HEK293 (cell line): ENCODE measurements at regions not wholly inside any gene's neighbourhood (a gene's known extent, or its start where the extent isn't known, plus 50 kb on each side); places are given as distances from the start of the nearest gene placed in this dataset.

Source experiments
- CTCF ChIA-PET: fragments of 350-600 bp; formaldehyde crosslinking; extraction: SDS; loops from one replicate; lab custom pipeline; 2021; ENCODE audit warnings: antibody characterized with exemption; lab: Yijun Ruan, JAX
- POLR2A ChIA-PET: fragments of 300-600 bp; formaldehyde crosslinking; extraction: SDS; loops from one replicate; lab custom pipeline; 2020; ENCODE audit warnings: antibody characterized with exemption, inconsistent platforms; lab: Yijun Ruan, JAX
- H3K27ac ChIP-seq: fragments of 200-500 bp; sonication (Bioruptor generic); 2 replicates; pipeline ENCODE4 v1.5.1; 2014; ENCODE audit warnings: low read depth, low read length, control low read depth, inconsistent platforms; ENCODE audit errors: extremely low read depth
- H3K36me3 ChIP-seq, 2 experiments: fragments of 200-500 bp in 1 of 2; sonication (Bioruptor generic) in 1 of 2; 1 replicate in 1 of 2; 2 replicates in 1 of 2; pipeline ENCODE4 v1.5.1; 2014 to 2017; ENCODE audit warnings: inconsistent platforms in 2 of 2, low read length in 2 of 2; ENCODE audit not compliant: control insufficient read depth in 2 of 2, insufficient read depth in 1 of 2
- H3K4me1 ChIP-seq: fragments of 200-500 bp; sonication (Bioruptor generic); 2 replicates; pipeline ENCODE4 v1.5.1; 2014; ENCODE audit warnings: mild to moderate bottlenecking, low read length, inconsistent platforms; ENCODE audit not compliant: control insufficient read depth, insufficient read depth
- H3K4me3 ChIP-seq: 2 replicates; pipeline ENCODE4 v1.5.1; 2011; ENCODE audit warnings: low read depth, mild to moderate bottlenecking, control low read depth, low read length, moderate library complexity
- H3K9me3 ChIP-seq: fragments of 200-500 bp; sonication (Bioruptor generic); 2 replicates; pipeline ENCODE4 v1.5.1; 2014; ENCODE audit warnings: low read depth, low read length, inconsistent platforms; ENCODE audit not compliant: control insufficient read depth, insufficient read depth
- BCL11B ChIP-seq: fragments of 450-650 bp; formaldehyde crosslinking; IDR thresholded peaks from 2 replicates; pipeline ENCODE4 v1.5.1; 2016; ENCODE audit warnings: low read depth, missing biosample characterization, missing genetic modification characterization
- ELK4 ChIP-seq: IDR thresholded peaks from 2 replicates; pipeline ENCODE4 v1.6.1; 2011; ENCODE audit warnings: mild to moderate bottlenecking, low read depth, low read length, borderline replicate concordance
- FEZF1 ChIP-seq: fragments of 450-650 bp; formaldehyde crosslinking; IDR thresholded peaks from 2 replicates; pipeline ENCODE4 v1.5.1; 2016; ENCODE audit warnings: missing biosample characterization, missing genetic modification characterization
- HOXA7 ChIP-seq: sonication (generic); formaldehyde crosslinking; IDR thresholded peaks from 2 replicates; pipeline ENCODE4 v1.8.1; 2022; ENCODE audit warnings: missing genetic modification reagents, borderline replicate concordance
- HOXC10 ChIP-seq: sonication (generic); formaldehyde crosslinking; IDR thresholded peaks from 2 replicates; pipeline ENCODE4 v1.8.1; 2023; ENCODE audit warnings: mild to moderate bottlenecking, missing genetic modification reagents
- KLF1 ChIP-seq: fragments of 450-650 bp; formaldehyde crosslinking; IDR thresholded peaks from 2 replicates; pipeline ENCODE4 v1.5.1; 2016; ENCODE audit warnings: missing biosample characterization, missing genetic modification characterization
- KLF10 ChIP-seq: fragments of 450-650 bp; IDR thresholded peaks from 2 replicates; pipeline ENCODE4 v1.5.1; 2018; ENCODE audit warnings: missing biosample characterization, mild to moderate bottlenecking, missing genetic modification characterization
- KLF17 ChIP-seq: fragments of 450-650 bp; formaldehyde crosslinking; IDR thresholded peaks from 2 replicates; pipeline ENCODE4 v1.5.1; 2016; ENCODE audit warnings: missing biosample characterization, missing genetic modification characterization
- KLF8 ChIP-seq: fragments of 450-650 bp; formaldehyde crosslinking; IDR thresholded peaks from 2 replicates; pipeline ENCODE4 v1.5.1; 2016; ENCODE audit warnings: missing biosample characterization, missing genetic modification characterization
- MEIS1 ChIP-seq: sonication (generic); formaldehyde crosslinking; IDR thresholded peaks from 2 replicates; pipeline ENCODE4 v1.8.1; 2022; ENCODE audit warnings: missing genetic modification reagents, mild to moderate bottlenecking, borderline replicate concordance
- OVOL3 ChIP-seq: fragments of 450-650 bp; formaldehyde crosslinking; IDR thresholded peaks from 2 replicates; pipeline ENCODE4 v1.5.1; 2016; ENCODE audit warnings: missing biosample characterization, missing genetic modification characterization
- WT1 ChIP-seq: fragments of 450-650 bp; formaldehyde crosslinking; IDR thresholded peaks from 2 replicates; pipeline ENCODE4 v1.5.1; 2016; ENCODE audit warnings: missing biosample characterization, missing genetic modification characterization
- ZBTB26 ChIP-seq: fragments of 450-650 bp; formaldehyde crosslinking; optimal IDR thresholded peaks from 2 replicates; pipeline ENCODE3; 2016; ENCODE audit warnings: missing biosample characterization, mild to moderate bottlenecking, missing genetic modification characterization
- ZNF121 ChIP-seq: fragments of 450-650 bp; formaldehyde crosslinking; IDR thresholded peaks from 2 replicates; pipeline ENCODE4 v1.5.1; 2016; ENCODE audit warnings: missing biosample characterization, missing genetic modification characterization
- ZNF138 ChIP-seq: fragments of 450-650 bp; formaldehyde crosslinking; IDR thresholded peaks from 2 replicates; pipeline ENCODE4 v1.5.1; 2016; ENCODE audit warnings: missing biosample characterization, missing genetic modification characterization, borderline replicate concordance
- ZNF16 ChIP-seq: fragments of 450-650 bp; formaldehyde crosslinking; IDR thresholded peaks from 2 replicates; pipeline ENCODE4 v1.5.1; 2016; ENCODE audit warnings: low read depth, missing biosample characterization, missing genetic modification characterization
- ZNF174 ChIP-seq: fragments of 450-650 bp; formaldehyde crosslinking; IDR thresholded peaks from 2 replicates; pipeline ENCODE4 v1.5.0; 2017; ENCODE audit warnings: missing biosample characterization, mild to moderate bottlenecking, missing genetic modification characterization
- ZNF2 ChIP-seq: fragments of 450-650 bp; formaldehyde crosslinking; IDR thresholded peaks from 2 replicates; pipeline ENCODE4 v1.5.1; 2016; ENCODE audit warnings: missing biosample characterization, missing genetic modification characterization
- ZNF24 ChIP-seq: fragments of 450-650 bp; formaldehyde crosslinking; IDR thresholded peaks from 2 replicates; pipeline ENCODE4 v1.5.1; 2016; ENCODE audit warnings: missing biosample characterization, missing genetic modification characterization
- ZNF280C ChIP-seq: fragments of 450-650 bp; formaldehyde crosslinking; IDR thresholded peaks from 2 replicates; pipeline ENCODE4 v1.5.1; 2016; ENCODE audit warnings: missing biosample characterization, missing genetic modification characterization
- ZNF292 ChIP-seq: fragments of 450-650 bp; formaldehyde crosslinking; IDR thresholded peaks from 2 replicates; pipeline ENCODE4 v1.5.1; 2016; ENCODE audit warnings: low read depth, missing biosample characterization, missing genetic modification characterization, borderline replicate concordance
- ZNF416 ChIP-seq: fragments of 450-650 bp; formaldehyde crosslinking; IDR thresholded peaks from 2 replicates; pipeline ENCODE4 v1.5.1; 2016; ENCODE audit warnings: missing biosample characterization, missing genetic modification characterization
- ZNF488 ChIP-seq: fragments of 450-650 bp; formaldehyde crosslinking; IDR thresholded peaks from 2 replicates; pipeline ENCODE4 v1.5.1; 2016; ENCODE audit warnings: missing biosample characterization, missing genetic modification characterization
- ZNF560 ChIP-seq: fragments of 450-650 bp; formaldehyde crosslinking; IDR thresholded peaks from 2 replicates; pipeline ENCODE4 v1.5.1; 2017; ENCODE audit warnings: missing biosample characterization, missing genetic modification characterization, borderline replicate concordance
- ZSCAN18 ChIP-seq: fragments of 450-650 bp; formaldehyde crosslinking; IDR thresholded peaks from 2 replicates; pipeline ENCODE4 v1.5.1; 2016; ENCODE audit warnings: missing biosample characterization, missing genetic modification characterization
- ZSCAN23 ChIP-seq: fragments of 450-650 bp; formaldehyde crosslinking; IDR thresholded peaks from 2 replicates; pipeline ENCODE4 v1.5.1; 2016; ENCODE audit warnings: missing biosample characterization, missing genetic modification characterization

GRCh38 chr14:30078811-30079402, 151.3 kb upstream of the PRKD1 start:
- H3K9me3 ChIP-seq, result no peaks in the 10 kb centered on the region

GRCh38 chr14:30082486-30082885, 154.8 kb upstream of the PRKD1 start:
- Histone ChIP-seq H3K4me3 (no peak overlapping the region), H3K27ac (no peak overlapping the region), H3K9me3 (no peaks in the 10 kb centered on the region), H3K36me3 (no peaks in the 10 kb centered on the region)
- TF ChIP-seq HOXC10 (CRISPR knock-in tag) (no peak), FEZF1 (tag by site-specific recombination) (no peak), HOXA7 (CRISPR knock-in tag) (no peak), ZBTB26 (no peak), MEIS1 (CRISPR knock-in tag) (no peak), ZNF174 (tag by site-specific recombination) (no peak), ZNF292 (tag by site-specific recombination) (no peak), ZSCAN18 (tag by site-specific recombination) (no peak), ELK4 (no peak)
- TF ChIP-seq, all 188 proteins: peak for 0
- ChIA-PET CTCF (no interaction called here), POLR2A (no interaction called here)
- H3K4me1 ChIP-seq, result no peaks in the 10 kb centered on the region

More at GRCh38 chr14:30078811-30079402, 151.3 kb upstream of the PRKD1 start:
- H3K36me3 ChIP-seq, result no peaks in the 10 kb centered on the region
- H3K4me3 ChIP-seq, result no peak overlapping the region
- CTCF ChIA-PET, result interaction anchor here (1.2 kb wide), 1 partner anchor 10 kb away, joined by 4 read pairs; no protein-coding TSS in a partner anchor
- POLR2A ChIA-PET, result no interaction called here
- TF ChIP-seq ZNF24 (tag by site-specific recombination) (no peak), BCL11B (no peak), ZNF16 (no peak), KLF17 (no peak), ZNF488 (tag by site-specific recombination) (no peak), ZNF138 (no peak), ZNF121 (tag by site-specific recombination) (no peak), ZNF560 (tag by site-specific recombination) (no peak), KLF10 (tag by site-specific recombination) (no peak), ZSCAN23 (tag by site-specific recombination) (no peak), ZNF2 (no peak), WT1 (tag by site-specific recombination) (no peak), ZNF416 (tag by site-specific recombination) (no peak), ZNF280C (tag by site-specific recombination) (no peak), KLF1 (tag by site-specific recombination) (no peak), OVOL3 (tag by site-specific recombination) (no peak), KLF8 (no peak)
- no peaks in the 10 kb centered on the region for H3K4me1 ChIP-seq
- H3K27ac ChIP-seq, result no peak overlapping the region
